ENCODE measurements at regions not wholly inside any gene's neighbourhood (a gene's known extent, or its start where the extent isn't known, plus 50 kb on each side); places are given as distances from the start of the nearest gene placed in this dataset.

DNA sequence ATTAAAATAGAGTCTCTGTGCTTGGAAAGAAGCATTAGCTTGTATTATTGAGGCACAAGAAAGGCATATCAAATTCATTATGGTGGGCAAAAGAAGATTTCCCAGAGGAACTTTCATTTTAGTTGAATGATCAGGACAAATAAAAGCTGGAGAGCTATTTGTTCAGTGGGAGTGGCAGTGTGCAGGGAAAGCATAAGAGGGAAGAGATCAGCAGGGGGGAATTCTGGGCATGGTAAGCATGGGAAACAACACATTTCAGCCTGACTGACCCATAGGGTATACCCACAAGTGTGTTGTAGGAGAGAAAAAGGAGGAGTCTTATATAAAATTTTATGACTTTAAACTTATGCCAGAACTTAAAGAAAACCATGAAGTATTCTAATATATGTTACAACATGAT is 167.7 kb upstream of the RASA1 start:
- DNase-seq (ENCODE audit: low read depth, low spot score) (no peak), FAIRE-seq (no peak)
- intact Hi-C loops (cut with micrococcal nuclease) (no loop called here), dilution Hi-C loops (cut with MboI; ENCODE audit: extremely low pct_ligation_motif_present, low sequenced_read_pairs) (no loop called here)
- Histone ChIP-seq H3K4me3 (replicated peaks in 1 of 3; ENCODE audit: insufficient read depth in 1 of 3, low read depth in 1 of 3, low read length in 3 of 3) (no peak overlapping the region), H3K36me3 (ENCODE audit: control insufficient read depth in 2 of 2, extremely low read depth in 1 of 2, insufficient read depth in 2 of 2, low read length in 2 of 2) (no peaks in the 10 kb centered on the region), H3K9ac (replicated peaks; ENCODE audit: extremely low read depth, insufficient read depth, low read length) (no peak overlapping the region), H3K27me3 (ENCODE audit: control insufficient read depth in 2 of 2, insufficient read depth in 2 of 2, low read length in 2 of 2) (no peaks in the 10 kb centered on the region), H2AFZ (ENCODE audit: low read depth, low read length) (no peak overlapping the region), H3K79me2 (ENCODE audit: control insufficient read depth, insufficient read depth, low read length) (no peaks in the 10 kb centered on the region), H3K9me1 (replicated peaks; ENCODE audit: control insufficient read depth, extremely low read depth, insufficient read depth, low read length) (no peaks in the 10 kb centered on the region), H3K4me2 (ENCODE audit: insufficient read depth, low read length) (no peak overlapping the region), H3K27ac (ENCODE audit: insufficient read depth, low read depth, low read length) (no peak overlapping the region), H3K9me3 (replicated peaks; ENCODE audit: control insufficient read depth, insufficient read depth, low read length) (no peaks in the 10 kb centered on the region), H4K20me1 (replicated peaks; ENCODE audit: control insufficient read depth, extremely low read depth, insufficient read depth, low read length) (no peaks in the 10 kb centered on the region), H3K4me1 (ENCODE audit: control insufficient read depth, extremely low read depth, insufficient read depth, low read length) (no peaks in the 10 kb centered on the region)
- ChIA-PET CTCF (interaction anchor here (1.3 to 2.1 kb wide), 3 partner anchors 8 to 300 kb away, joined by 3 to 7 read pairs (median 4); no protein-coding TSS in a partner anchor), POLR2A (no interaction called here)
- BruUV-seq (replicated peaks), result no TSS peak
- TF ChIP-seq, protein P1, sequence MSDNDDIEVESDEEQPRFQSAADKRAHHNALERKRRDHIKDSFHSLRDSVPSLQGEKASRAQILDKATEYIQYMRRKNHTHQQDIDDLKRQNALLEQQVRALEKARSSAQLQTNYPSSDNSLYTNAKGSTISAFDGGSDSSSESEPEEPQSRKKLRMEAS (IDR thresholded peaks at IDR 0.05; ENCODE audit: insufficient read depth, insufficient read length), result no peak
- TF ChIP-seq FOS (IDR thresholded peaks at IDR 0.05; ENCODE audit: borderline replicate concordance, insufficient read depth, low read length) (no peak), GATA2 (IDR thresholded peaks at IDR 0.05; ENCODE audit: insufficient read depth, insufficient read length, low read depth, low read length) (no peak), POLR2A (IDR thresholded peaks at IDR 0.05; ENCODE audit: low read depth, low read length) (no peak), JUN (IDR thresholded peaks at IDR 0.05; ENCODE audit: borderline replicate concordance, insufficient read depth, insufficient read length, low read depth) (no peak), MYC (IDR thresholded peaks at IDR 0.05; ENCODE audit: low read depth, low read length) (no peak), POLR2AphosphoS5 (IDR thresholded peaks at IDR 0.05; ENCODE audit: insufficient read depth, low read depth, low read length) (no peak), EZH2 (IDR thresholded peaks at IDR 0.05; ENCODE audit: borderline replicate concordance, low read depth, low read length, severe bottlenecking) (no peak)
- TF ChIP-seq, protein P2, sequence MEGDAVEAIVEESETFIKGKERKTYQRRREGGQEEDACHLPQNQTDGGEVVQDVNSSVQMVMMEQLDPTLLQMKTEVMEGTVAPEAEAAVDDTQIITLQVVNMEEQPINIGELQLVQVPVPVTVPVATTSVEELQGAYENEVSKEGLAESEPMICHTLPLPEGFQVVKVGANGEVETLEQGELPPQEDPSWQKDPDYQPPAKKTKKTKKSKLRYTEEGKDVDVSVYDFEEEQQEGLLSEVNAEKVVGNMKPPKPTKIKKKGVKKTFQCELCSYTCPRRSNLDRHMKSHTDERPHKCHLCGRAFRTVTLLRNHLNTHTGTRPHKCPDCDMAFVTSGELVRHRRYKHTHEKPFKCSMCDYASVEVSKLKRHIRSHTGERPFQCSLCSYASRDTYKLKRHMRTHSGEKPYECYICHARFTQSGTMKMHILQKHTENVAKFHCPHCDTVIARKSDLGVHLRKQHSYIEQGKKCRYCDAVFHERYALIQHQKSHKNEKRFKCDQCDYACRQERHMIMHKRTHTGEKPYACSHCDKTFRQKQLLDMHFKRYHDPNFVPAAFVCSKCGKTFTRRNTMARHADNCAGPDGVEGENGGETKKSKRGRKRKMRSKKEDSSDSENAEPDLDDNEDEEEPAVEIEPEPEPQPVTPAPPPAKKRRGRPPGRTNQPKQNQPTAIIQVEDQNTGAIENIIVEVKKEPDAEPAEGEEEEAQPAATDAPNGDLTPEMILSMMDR (IDR thresholded peaks at IDR 0.05; ENCODE audit: extremely low read depth in 1 of 2, insufficient read depth in 1 of 2, low read depth in 1 of 2, low read length in 2 of 2), result no peak
